ENCODE measurements at regions not wholly inside any gene's neighbourhood (a gene's known extent, or its start where the extent isn't known, plus 50 kb on each side); places are given as distances from the start of the nearest gene placed in this dataset.

DNA sequence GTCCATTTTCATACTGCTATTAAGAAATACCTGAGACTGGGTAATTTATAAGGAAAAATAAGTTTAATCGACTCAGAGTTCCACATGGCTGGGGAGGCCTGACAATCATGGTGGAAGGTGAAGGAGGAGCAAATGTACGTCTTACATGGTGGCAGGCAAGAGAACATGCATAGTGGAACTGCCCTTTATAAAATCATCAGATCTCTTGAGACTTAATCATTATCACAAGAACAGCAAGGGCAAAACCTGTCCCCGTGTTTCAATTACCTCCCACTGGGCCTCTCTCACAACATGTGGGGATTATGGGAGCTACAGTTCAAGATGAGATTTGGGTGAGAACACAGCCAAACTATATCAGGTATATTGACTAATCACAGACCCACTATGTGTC is 370.2 kb upstream of the USP24 start:
- no peak for DNase-seq (ENCODE audit: low read depth, low spot score)

DNA sequence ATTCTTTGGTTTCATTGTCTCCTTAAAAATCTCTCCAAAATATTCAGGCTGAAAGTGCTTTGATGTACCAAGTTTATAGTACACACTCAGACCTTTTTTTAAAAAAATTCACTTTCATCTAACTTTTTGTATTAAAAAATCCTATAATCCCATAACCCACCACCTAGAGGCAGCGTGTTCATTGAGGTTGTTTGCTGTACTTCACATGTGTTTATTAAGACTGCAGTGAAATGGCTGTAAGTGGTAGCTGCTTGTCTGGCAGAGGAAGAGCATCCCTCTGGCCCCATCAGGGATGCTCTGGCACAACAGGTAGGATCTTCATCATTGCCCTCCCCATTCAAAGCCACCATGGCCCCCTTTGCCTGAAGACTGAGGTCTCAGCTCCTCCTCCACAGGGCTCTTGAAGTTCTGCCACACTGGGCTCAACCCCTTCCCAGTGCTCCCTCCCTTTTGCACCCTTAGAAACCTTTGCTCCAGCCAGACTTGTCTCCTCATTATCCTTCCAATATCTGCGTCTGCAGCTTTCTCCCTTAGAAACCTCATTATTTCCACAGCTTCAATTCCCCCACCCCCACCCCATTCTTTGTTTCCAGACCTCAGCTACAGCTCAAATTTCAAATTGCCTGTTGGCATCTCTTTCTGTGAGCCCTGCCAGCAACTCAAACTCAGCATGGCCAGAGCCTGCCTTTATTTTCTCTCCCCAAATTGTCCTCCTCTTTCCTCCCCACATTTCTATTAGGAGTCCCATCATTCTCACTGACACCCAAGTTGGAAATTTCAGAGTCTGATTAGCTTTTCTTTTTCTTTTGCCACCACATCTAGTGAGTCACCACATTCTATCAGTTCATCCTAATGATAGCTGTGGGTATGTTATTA is 369.6 kb upstream of the USP24 start:
- peak; percentile 84 for DNase-seq (ENCODE audit: low read depth, low spot score)

DNA sequence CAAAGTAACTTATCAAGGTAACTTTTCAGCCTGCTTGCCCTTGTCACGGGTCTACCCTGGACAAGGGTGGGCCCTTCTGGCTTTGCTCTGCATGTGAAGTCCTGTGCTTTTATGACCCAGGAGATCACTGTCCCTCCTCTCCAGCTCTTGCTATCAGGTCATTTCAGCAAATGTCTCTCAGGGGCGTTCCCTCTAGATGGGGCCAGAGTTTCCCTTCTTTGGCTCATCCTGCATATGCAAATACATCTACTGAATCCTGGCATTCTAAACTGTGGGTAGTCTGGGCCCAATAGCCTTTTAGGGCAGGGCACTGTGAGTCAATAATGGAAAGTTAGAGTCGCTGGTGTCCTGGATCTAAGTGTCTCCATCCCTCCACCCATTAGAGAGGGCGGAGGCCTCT is 366.9 kb upstream of the USP24 start:
- no peak for DNase-seq (ENCODE audit: low read depth, low spot score)

DNA sequence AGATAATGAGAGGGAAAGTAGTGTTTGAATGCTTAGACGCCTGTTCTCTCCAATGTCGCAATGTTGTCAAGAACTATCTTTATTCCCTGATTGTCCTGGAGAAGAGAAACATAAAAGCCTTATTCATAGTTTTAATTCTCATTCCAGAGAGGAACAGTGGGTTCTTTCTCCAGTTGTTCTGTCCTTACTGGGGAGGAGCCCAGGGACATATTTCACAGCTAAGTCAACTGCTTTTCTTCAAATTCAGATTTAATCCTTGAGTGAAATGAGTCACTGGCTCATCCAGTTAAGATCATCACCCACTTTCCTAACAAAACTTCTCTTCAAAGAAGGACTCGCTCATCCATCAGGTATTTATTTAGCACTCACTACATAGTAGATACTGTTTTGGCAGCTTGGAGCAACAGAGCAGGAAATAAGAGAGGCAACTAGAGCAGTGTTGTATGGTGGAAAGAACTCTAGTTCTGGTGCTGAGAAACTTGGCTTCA is 365.7 kb upstream of the USP24 start:
- DNase-seq (ENCODE audit: low read depth, low spot score): peak; percentile 64

DNA sequence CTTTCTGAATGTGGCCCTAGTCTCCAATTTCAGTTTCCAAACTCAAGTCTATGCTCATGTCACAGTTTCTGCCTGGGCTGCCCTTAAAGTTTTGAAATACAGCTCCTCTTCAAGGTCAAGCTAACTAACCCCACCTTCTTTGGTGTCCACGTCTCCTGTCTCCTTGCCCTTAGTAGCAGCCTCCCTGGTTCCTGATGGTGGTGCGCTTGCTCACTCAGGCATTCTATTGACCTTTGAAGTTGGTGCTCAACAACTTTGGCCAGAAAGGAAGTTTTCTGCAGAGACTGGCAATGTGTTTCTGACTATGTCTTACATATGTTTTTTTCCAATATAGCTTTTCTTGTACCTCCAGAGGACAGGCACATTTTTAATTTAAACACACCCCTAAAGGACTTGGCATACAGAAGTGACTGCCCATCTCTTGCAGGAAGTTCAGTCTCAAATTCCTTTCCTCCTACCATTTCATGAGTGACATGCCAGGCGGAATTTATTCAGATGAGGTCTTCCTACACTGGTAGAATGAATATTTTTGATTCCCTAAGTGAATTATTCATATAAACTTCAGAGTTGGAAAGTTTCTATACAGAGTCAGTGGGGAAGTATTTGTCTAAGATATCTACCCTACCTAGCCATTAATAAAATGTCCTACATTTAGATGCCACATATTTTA is 364.3 kb upstream of the USP24 start:
- peak; percentile 29 for DNase-seq (ENCODE audit: low read depth, low spot score)

DNA sequence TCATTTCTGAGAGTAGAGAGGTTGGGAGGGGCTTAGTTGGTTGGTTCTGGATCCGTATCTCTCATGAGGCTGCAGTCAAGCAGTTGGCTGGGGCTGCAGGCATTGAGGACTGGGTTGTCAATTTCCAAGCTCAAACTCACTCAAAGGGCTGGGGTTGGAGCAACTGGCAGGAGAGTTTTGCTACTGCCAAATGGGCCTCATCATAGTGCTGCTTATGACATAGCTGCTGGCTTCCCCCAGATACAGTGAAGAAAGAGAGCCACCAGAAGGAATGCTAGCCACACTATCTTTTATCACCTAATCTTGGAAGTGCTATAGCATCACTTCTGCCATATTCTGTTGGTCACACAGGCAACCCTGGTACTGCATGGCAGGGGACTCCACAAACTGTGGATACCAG is 363.5 kb upstream of the USP24 start:
- DNase-seq (ENCODE audit: low read depth, low spot score): no peak

DNA sequence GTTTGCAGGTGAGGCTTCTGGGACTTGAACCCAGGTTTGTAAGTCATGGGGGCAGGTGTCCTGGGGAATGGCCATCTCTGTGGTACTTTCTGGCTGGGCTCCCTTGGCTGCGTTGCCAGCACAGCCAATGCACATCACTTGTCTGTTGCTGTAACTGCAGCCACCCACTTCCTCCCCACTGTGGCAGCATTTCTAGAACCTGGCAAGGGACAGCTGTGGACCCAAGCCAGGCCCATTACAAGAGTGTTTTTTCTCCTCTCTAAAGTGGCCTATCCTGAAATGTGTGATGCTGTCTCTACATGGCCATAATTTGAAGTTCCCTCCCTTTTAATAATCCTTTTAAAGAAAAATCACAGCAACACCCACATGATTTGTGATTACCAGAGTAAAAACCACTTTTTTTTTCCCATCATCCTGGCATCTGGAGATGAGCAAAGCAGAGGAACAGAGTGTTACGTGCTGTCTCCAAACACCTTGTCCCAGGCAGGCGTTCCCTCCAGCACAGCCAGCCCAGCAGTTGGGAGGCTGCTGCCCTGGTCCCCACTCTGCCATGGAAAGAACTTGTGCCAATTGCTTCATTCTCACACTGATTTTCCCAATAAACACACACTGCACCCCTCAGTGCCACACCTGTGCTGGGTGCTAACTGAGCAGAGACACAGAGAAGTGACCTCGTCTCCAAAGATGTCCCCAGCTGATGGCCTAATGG is 360.6 kb upstream of the USP24 start:
- peak; percentile 32 for DNase-seq (ENCODE audit: low read depth, low spot score)

DNA sequence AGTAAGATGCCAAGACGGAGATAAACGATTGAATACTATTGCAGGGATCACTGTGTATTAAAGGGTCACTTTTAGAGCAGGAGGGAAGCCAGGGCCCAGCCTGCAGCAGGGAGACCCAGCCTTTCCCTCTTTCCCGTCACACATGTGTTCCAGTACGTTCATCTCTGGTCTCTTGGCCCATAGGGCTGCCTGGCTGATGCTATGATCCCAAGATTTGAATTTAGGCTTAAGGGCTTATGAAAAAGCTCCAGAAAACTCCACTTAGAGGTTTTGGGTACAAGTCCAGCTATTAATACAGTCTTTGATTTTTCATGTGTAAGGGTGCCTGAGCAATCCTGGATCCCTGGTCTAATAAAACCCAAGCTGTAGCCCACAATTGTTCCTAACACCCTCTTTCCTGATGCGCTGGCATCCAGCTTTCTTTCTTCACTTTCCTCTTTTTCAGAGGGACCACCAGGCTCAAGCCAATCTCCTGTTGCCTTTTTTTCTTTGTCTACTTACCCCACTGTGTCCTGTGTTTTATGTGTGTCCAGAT is 359.6 kb upstream of the USP24 start:
- no peak for DNase-seq (ENCODE audit: low read depth, low spot score)

DNA sequence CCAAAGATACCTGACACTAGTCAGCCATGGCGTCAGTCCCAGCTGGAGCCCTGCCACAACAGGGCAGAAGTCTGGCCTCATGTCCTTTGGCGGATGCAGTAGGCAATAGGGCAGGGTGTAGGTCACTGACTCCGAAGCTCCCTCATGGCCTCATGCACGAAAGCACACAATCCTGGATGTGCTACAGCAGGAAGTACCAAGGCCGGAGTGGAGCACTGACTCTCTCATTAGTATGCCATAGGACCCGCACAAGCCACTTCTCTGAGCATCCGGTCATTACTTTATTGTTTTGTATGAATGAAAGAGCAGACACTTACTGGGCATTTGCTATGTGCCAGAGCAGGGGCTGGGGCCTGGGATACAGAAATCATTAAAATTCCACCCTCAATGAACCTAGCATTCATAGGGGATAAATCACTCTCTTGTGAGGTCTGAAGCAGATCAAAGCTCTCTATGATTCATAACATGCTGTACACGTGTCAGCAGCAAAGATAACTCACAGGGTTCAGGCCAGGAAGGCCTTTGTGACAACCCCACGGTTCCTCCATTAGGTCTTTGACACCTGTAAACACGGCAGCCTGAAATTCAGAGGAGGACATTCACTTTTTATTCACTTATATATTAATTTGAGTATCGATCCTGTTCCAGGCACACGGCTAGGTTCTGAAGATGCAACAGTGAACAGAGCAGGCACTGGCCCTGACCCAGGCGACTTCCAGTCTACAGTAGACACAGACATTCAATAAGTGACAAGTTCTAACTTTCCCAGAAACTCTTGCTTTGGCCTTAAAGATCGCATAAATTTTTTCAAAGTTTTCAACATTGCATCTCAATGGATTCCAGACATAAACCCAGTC is 357.9 kb upstream of the USP24 start:
- peak; percentile 85 for DNase-seq (ENCODE audit: low read depth, low spot score)

DNA sequence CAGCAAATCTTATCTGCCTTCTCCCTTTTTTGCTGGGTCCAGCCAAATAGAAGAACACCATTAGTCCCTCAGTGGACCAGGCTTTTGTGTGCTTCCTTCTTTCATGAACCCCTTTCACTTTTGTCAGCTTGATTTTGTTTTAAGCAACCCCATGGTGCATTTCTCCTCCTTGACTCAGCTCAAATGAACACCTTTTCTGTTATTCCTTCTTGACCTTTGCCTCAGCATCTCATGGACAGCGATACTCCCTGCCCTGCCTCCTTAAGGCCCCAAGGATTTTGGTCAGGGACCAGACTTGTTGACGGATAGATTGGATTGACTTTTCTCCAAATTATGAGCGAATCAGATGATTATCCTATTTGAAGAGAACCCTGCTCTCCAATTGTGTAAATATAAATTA is 356.6 kb upstream of the USP24 start:
- no peak for DNase-seq (ENCODE audit: low read depth, low spot score)

DNA sequence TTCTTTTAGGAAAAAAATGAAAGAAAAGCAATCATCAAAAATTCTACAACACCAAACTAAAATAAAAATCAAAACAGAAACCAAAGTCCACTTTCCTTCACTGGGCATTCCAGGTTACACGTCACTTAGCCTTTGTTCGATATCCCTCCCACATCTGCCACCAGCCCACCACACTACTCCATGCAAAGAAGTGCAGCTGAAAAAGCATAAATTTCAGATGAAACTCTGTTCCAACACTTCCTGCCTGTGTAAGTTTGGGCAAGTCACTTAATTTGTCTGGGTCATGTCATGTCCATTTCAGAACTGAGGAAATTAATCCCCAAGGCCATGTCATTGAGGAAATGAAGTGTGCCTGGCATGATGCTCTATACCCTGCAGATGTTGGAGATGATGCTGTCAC is 354.3 kb upstream of the USP24 start:
- DNase-seq (ENCODE audit: low read depth, low spot score): no peak

DNA sequence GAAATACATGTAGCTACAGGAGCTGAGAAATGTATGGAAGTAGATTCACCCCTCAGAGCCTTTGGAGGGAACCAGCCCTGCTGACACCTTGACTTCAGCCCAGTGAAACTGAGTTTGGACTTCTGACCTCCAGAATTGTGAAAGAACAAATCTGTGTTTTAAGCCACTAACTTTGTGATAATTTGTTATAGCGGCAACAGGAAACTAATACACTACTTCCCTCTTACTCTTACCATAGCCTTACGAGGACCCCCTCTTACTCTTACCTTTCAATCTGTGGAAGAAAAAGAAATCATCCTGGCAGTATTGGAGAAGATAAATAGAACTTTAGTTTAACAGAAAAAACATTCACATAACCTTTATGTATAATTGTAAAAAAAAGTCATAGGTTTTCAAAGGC is 353.6 kb upstream of the USP24 start:
- DNase-seq (ENCODE audit: low read depth, low spot score): no peak

DNA sequence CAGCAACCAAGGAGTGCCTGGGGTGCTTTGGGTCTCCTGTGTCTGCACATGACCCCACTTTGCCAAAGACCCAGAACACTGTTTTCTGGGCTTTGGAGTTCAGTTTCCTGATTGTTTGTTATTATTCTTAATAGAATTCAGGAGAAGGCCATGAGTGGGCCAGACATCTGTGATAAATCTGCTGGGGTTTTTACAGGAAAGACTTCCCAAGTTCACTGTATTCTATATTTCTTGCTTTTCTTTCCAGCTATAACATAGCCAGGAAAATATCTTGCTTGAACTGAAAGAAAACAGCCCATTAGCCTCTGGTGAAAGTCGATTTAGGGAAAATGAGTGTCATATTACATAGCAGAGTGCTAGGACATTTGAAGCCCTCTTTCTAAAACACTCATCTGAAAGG is 345.1 kb upstream of the USP24 start:
- DNase-seq (ENCODE audit: low read depth, low spot score): no peak

DNA sequence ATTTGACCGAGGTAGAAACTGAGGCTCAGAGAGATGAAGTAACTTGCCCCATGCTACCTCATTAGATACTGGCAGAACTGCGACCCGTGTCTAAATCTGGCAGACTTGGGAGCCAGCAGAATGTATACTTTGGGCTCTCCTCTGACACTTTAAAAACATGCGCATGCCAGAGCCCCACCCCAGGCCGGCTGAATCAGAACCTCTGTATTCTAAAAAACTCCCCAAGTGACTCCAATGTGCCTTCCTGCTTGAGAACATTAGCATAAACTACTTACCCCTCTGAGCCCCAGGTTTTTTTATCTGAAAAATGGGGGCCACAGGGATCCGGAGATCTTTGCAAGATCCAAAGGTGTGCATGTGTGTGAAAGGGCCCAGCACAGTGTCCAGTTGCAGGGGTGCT is 344.7 kb upstream of the USP24 start:
- DNase-seq (ENCODE audit: low read depth, low spot score): no peak

DNA sequence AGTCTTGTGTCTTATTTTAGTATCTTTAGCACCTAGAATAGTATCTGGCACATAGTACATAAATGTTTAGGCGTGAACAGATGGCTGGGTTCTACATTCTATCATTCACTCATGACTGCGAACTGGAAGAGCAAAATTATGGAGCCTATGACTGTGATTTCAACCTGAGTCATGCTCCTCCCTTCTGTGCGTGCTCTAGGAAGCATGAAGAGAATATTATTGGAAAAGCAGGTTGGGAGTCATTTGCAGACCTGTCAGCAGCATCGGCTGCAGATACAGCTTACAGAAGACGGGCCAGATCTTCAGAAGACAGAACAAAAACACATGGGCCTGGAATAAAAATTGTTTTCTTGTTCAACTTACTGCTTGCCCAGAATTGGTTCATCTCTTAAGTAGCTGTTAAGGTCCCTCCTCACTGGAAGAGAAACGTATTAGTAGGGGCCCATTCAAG is 344.0 kb upstream of the USP24 start:
- DNase-seq (ENCODE audit: low read depth, low spot score): no peak

DNA sequence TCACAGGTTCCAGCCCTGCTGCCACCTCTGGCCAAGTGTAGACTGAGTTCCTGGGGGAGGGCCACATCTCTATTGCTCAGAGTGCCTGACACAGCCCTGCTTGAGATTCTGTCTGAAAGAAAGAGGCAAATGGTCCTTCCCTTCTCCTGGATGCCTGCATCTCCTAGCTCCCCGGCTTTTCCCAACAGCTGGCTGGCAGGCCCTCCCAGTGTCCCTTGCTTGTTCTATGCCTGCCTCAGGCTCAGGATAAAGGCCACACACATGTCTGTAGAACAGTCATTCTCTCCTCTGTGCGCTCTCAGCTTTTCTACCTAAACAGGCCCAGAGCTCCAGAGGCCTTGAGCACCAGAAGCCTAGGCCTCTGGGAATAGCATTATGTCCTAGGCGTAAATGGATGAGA is 343.4 kb upstream of the USP24 start:
- DNase-seq (ENCODE audit: low read depth, low spot score): no peak

DNA sequence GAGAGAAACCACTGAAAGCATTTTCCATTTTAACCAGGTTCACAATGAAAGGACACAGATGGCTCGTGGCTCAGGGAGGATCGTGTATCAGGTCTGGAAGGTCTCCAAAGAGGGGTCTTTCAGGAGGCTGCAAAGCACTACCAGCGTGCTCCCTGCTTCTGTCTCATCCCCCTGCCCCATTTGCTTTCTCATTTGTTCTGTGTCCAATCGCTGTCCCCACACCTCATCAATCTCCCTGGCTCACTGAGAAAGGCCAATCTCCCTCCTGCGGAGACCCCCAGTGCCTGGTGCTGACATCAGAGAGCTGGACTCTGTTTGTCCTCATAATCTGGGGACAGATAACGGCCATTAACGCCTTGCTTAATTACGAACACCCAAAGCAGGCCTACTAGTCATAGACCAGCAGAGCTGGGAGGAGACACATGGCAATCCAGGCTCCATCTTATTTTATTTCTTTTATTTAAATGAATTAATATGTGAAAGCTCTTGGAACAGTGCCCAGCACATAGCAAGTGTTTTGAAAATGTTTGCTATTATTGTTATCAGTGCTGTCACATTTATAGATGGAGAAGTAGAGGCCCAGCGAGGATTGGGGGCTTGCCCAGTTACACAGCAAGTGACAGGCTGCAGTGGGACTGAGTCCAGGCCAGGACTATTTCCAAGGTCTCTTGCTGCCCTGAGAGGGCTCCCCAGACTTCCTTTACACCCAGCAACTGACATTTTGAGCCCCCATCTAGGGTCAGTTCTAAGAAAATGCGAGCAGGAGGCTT is 341.0 kb upstream of the USP24 start:
- DNase-seq (ENCODE audit: low read depth, low spot score): no peak

DNA sequence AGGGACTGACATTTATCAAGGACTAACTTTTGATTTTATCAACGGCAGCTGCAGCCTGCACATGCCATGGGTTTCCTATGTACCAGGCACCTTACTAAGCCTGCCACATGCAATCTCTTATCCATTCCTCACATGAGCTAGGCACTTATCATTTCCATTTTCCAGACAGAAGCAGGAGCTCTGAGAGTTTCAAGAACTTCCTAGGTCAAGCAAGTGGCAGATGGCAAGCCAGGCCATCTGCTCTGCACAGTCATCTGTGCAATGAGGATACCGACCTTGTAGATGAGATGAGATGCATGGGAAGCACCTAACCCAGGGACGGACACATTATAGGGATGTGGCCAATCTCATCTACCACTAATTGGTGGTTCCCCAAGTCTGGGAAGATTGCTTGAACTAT is 339.4 kb upstream of the USP24 start:
- DNase-seq (ENCODE audit: low read depth, low spot score): no peak

DNA sequence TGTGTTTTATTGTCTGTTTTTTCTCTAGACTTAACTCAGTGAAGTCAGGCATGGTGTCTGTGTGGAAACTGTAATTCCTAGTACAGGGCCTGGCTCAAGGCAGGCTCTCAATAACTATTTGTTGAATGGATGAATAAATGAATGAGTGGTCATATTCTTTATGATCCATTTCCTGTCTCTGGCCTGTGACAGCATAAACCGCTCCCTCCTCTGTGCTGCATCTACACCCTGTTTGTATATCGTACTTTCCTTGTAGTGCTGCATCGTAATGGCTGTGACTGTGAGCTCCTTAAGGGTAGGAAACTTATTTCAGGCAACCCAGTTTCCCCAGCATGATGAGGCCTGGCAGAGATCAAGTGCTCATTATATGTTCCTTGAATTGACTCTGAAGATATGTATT is 337.5 kb upstream of the USP24 start:
- no peak for DNase-seq (ENCODE audit: low read depth, low spot score)

DNA sequence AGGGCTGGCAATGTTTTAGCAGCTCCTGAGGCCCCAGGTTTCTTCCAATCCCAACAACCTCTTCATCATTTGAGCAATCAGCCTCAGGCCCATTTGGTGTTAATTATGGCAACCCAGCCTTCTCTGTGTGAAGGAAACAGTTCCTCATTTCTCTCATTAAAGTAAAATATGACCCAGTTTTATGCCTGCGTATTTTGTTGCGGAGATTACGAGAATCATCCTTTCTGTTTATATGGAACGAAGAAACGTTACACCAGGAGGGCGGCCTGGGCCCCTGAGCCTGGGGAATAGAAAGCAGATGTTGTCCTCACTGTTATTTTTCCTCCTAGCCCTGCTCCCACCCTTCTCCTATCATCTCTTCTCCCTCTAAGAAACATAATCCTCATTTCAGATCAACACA is 332.2 kb upstream of the USP24 start:
- DNase-seq (ENCODE audit: low read depth, low spot score): no peak

Measured in astrocyte of the hippocampus (primary cell).